ENCODE measurements at regions not wholly inside any gene's neighbourhood (a gene's known extent, or its start where the extent isn't known, plus 50 kb on each side); places are given as distances from the start of the nearest gene placed in this dataset.

GRCh38 chr9:108001237-108001636 lies 511.7 kb upstream of the KLF4 start:
- TF ChIP-seq CTCF (IDR thresholded peaks at IDR 0.05; ENCODE audit: insufficient read depth, low read depth, low read length): no peak
- TF ChIP-seq EZH2 (IDR thresholded peaks at IDR 0.05; ENCODE audit: insufficient read depth, low read length): no peak

Data from astrocyte (in vitro differentiated cells and primary cell).